HG02943 (cell line): ENCODE measurements at regions not wholly inside any gene's neighbourhood (a gene's known extent, or its start where the extent isn't known, plus 50 kb on each side); places are given as distances from the start of the nearest gene placed in this dataset.
"Not testable (repeated sequence)": the region's sequence is repeated elsewhere in the genome, so short reads cannot be mapped to it uniquely, and the experiment has no call there.

Experiments
- ATAC-seq: cut with Tn5 transposase; IDR thresholded peaks from one replicate; pipeline ENCODE4 v1.9.1; 2021; ENCODE audit warnings: mild to moderate bottlenecking, low read depth, moderate library complexity; ENCODE audit not compliant: unreplicated experiment

DNA sequence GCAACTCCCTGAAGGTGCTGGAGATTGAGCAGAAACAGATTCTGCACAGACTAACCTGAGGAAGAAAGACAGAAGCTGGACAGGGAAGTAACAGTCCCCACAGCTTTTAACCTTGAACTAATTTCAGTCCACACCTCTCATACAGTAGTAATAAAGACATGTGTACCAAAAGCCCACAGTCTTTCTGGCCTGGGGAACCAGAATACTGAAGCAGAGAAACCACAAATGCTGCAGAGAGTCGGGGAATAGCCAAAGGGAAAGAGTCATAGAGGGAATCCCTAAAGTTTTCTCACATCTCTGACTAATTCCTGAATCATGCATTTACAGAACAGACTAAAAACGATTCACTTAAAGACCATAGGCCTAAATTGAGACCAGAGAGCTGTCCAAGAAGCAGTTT lies 503.4 kb upstream of the NECTIN3 start:
- ATAC-seq = no peak

DNA sequence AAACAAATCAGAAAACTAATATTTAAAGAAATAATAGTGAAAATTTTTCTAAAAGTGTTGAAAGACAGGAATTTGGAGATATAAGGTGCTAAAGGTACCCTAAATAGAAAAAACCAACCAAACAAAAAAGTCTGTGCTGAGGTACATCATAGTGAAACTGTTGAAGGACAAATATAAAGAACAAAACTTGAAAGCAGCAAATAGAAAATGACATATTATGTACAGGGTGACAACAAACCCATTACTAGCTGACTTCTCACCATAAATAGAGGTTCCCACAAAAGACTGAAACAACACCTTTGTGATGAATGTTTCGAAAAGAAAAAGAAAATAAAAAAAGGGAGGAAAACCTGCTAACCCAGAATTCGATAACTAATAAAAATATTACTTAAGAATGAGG lies 502.5 kb upstream of the NECTIN3 start:
- no peak for ATAC-seq

GRCh38 chr3:110575702-110576101 lies 495.9 kb upstream of the NECTIN3 start:
- no peak for ATAC-seq

GRCh38 chr3:110576960-110577359 lies 494.7 kb upstream of the NECTIN3 start:
- no peak for ATAC-seq

GRCh38 chr3:110577854-110578253 lies 493.8 kb upstream of the NECTIN3 start:
- no peak for ATAC-seq

DNA sequence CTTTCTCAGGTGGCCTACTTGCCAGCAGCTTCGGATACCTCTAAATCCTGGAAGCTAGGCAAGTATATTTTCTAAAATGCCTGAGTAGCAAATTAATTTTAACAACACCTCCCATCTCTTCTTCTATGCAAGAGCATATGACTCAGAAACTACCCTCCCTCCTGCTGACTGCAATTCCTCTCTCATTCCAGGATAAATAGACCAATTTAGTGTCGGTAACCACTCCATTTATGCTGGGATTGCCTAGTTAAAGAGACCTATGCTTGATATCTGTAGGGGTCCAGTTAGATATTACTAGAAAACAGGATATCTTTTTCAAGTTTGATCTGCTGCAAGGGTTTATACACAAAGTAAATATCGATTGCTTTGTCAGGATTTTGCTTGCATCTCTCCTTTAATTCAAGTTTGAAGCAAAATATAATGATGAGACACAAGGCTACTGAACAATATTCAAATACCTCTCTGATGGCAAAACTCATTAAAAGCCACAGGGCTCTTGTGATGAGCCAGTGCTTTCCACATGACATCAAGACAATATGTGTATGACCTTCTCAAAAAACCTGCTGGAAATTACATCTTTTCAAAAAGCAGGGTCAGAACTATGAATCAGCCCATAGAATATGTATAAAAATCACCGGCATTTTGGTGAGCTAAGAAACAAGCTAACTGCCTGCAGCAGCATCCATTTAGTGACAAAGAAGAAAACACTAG lies 491.6 kb upstream of the NECTIN3 start:
- ATAC-seq = no peak

DNA sequence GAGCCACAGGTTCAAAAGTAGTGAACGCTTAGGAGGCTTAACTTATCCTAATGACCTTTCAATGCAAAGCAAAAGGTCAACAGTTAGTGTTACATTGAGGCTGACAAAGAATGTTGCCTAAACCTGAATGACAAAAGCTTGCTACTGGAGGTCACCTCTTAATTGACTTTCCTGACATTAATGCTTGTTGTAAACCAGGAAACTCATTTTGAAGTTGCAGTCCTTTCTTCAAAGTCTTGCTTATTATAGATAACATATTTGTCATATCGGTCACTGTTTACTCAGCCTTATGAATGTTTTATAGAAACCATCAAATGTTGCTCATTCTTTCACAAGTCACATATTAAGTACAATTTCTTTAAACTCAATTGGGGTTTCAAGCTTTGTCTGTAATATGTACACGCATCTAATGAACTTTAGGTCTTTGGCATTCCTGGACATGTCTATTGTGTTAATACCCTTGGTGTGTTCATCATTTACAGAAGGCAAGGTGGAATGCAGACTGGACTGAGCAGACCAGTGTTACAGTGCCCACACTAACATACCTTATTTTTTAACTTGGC lies 488.2 kb upstream of the NECTIN3 start:
- ATAC-seq = no peak

DNA sequence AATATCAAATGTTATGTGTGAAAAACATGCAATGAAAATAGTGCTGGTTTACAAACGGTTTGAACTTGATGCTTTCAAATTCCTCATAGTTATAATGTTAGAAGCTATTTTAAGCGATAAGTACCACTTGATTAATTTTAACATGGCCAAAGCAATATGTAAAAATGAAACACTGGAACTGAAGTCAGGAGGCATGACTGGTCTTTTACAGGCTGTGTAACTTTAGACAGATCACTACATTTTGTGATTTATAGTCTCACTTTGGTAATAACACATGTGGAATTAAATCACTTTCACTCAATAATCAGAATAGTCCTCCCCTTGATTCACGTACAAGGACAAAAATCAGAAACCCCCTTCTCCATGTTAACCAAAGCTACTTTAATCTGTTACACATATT lies 482.7 kb upstream of the NECTIN3 start:
- ATAC-seq = no peak

- no peak for ATAC-seq
These were observed 482.3 kb upstream of the NECTIN3 start for GRCh38 chr3:110589341-110589740.

DNA sequence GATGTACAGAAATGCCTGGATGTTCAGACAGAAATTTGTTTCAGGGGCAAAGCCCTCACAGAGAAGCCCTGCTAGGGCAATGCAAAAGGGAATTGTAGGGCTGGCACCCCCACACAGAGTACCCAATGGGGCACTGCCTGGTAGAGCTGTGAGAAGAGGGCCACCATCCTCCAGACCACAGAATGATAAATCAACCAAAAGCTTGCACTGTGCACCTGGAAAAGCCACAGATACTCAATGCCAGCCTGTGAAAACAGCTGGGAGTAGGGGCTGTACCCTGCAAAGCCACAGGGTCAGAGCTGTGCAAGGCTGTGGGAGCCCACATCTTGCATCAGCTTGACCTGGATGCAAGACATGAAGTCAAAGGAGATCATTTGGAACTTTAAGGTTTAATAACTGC lies 477.9 kb upstream of the NECTIN3 start:
- no peak for ATAC-seq

DNA sequence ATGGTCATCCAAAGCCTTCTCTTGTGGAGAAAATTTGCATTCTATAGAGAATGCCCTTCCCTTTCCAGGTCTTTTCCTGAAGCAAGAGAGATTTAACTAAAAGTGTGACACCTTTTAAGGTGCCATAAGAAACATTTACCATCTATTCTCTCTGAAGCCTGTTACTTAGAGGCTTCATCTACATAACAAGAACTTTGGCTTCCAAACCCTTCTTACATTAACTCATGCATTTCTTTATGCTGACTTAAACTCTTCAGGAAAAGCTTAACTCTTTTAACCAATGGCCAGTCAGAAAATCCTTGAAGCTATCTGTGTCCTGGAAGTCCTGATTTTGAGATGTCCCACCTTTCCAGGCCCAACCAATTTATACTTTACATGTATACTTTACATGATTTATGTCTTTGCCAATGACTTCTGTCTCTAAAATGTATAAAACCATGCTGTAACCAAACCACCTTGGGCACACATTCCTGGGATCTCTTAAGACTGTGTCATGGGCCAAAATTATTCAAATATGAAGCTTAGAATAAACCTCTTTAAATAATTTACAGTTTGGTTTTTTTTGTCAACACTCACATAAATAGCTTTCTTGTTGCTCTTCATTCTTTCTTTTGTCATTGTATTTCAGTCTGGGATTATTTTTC lies 472.6 kb upstream of the NECTIN3 start:
- ATAC-seq = no peak

- ATAC-seq = no peak
These were observed 463.1 kb upstream of the NECTIN3 start for GRCh38 chr3:110608566-110608965.

DNA sequence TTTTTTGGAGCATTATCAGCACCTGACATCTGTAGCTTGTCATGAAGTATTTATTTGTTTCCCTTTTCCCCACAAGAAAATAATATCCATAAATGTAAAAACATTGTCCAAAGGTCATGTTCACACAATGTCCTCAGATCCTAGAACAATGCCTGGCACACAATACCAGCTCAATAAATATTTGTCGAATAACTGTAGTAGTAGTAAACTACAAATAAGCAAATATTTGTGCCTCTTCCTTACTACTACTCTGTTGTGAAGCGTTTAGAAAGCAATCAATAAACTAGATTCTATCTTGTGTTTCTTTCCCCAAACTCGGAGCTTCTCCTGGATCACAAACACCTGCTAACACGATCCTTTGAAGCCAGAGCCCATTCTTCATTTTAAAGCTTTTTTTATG lies 459.6 kb upstream of the NECTIN3 start:
- no peak for ATAC-seq

GRCh38 chr3:110614186-110614585 lies 457.4 kb upstream of the NECTIN3 start:
- ATAC-seq = no peak

GRCh38 chr3:110615454-110615853 lies 456.2 kb upstream of the NECTIN3 start:
- ATAC-seq = no peak

DNA sequence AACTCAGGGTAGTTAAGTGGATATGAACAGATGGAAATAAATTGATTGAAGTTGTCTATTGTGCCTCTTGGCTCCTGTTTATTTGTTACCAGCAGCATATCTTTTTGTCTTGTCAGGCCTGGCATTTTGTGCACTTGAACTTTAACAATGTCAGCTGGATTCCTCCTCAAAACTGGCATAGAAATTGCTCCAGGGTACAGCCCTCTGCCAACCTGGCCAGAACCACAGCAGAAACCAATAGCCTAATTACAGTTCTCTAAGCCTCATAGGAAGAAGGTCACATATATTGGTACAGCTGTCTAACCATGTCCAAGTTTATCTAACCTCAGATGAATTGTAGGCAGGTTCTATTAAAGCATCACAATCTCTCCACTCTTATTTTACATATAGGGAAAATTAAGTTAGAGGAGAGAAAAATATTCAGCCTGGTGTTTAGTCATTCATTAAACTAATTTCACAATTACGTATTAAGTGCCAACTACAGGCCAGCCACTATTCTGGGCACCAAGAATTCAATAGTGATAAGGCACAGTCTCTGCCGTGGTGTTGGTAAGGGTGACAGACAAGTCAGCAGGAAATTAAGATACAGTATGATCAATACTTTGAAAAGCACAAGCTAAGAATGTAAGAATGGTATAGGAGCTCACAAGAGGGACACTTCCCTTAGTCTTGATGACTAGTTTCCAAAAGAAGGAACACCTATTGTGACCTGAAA lies 452.9 kb upstream of the NECTIN3 start:
- no peak for ATAC-seq

DNA sequence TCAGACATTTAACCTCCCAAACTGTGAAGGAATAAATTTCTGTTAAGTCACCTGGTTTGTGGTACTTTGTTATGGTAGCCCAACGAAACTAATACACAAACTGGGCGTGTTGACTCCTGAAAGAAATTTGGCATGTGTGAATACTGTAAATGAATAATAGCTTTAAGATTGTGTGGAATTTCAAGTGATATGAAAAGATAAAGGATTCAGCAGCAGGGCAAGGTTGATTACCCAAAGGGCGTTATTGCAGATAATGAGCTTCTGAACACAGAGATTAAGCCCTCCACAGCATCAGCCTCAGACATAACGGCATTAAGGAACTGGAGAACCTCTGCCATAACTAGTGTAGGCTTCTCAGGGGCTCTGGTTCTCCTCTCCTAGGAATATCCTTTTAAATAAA lies 451.5 kb upstream of the NECTIN3 start:
- no peak for ATAC-seq

- ATAC-seq = no peak
These were observed 448.0 kb upstream of the NECTIN3 start for GRCh38 chr3:110623571-110623970.

GRCh38 chr3:110624576-110624975 lies 447.0 kb upstream of the NECTIN3 start:
- ATAC-seq = no peak

GRCh38 chr3:110625201-110625747 lies 446.3 kb upstream of the NECTIN3 start:
- ATAC-seq = no peak

- not testable (repeated sequence) for ATAC-seq
These were observed 444.9 kb upstream of the NECTIN3 start for GRCh38 chr3:110626652-110627111.
